WTC11 (cell line): ENCODE measurements at regions not wholly inside any gene's neighbourhood (a gene's known extent, or its start where the extent isn't known, plus 50 kb on each side); places are given as distances from the start of the nearest gene placed in this dataset.
"Not testable (repeated sequence)": the region's sequence is repeated elsewhere in the genome, so short reads cannot be mapped to it uniquely, and the experiment has no call there.

ENCODE experiments used
- ATAC-seq: fragments of 200-7000 bp; cut with Tn5 transposase; 2 replicates; pipeline ENCODE4 v1.10.0; 2021; ENCODE audit warnings: mild to moderate bottlenecking, moderate library complexity
- CTCF ChIA-PET: fragments of 300-600 bp; sonication (Branson Sonifier 250); formaldehyde crosslinking; loops from one replicate; lab custom pipeline; 2021; ENCODE audit warnings: antibody characterized with exemption; lab: Charles Lee
- POLR2A ChIA-PET: fragments of 350-600 bp; sonication (Branson Sonifier 250); formaldehyde crosslinking; loops from one replicate; lab custom pipeline; 2021; ENCODE audit warnings: antibody characterized with exemption; lab: Charles Lee
- DNase-seq: peaks from one replicate; pipeline ENCODE4 v3.0.0; 2021; ENCODE audit warnings: low spot score
- H3K27ac Mint-ChIP-seq: 2 replicates; pipeline ENCODE4 v1.8.0; 2021; ENCODE audit warnings: mixed read lengths
- H3K27me3 Mint-ChIP-seq: 2 replicates; pipeline ENCODE4 v1.8.0; 2021; ENCODE audit warnings: low read depth, mild to moderate bottlenecking, moderate library complexity, mixed read lengths
- H3K36me3 Mint-ChIP-seq: 2 replicates; pipeline ENCODE4 v1.8.0; 2021; ENCODE audit warnings: mixed read lengths
- H3K4me1 Mint-ChIP-seq: 2 replicates; pipeline ENCODE4 v1.8.0; 2022; ENCODE audit warnings: mixed read lengths
- H3K4me3 Mint-ChIP-seq: 2 replicates; pipeline ENCODE4 v1.8.0; 2021; ENCODE audit warnings: mild to moderate bottlenecking, moderate library complexity, mixed read lengths
- H3K9me3 Mint-ChIP-seq: 2 replicates; pipeline ENCODE4 v1.8.0; 2021; ENCODE audit warnings: mixed read lengths
- ATF1 ChIP-seq: sonication (generic); formaldehyde crosslinking; IDR thresholded peaks from 2 replicates; pipeline ENCODE4 v1.8.1; 2023; ENCODE audit warnings: mild to moderate bottlenecking, moderate library complexity, missing genetic modification reagents
- CTCF ChIP-seq: fragments of 200-600 bp; IDR thresholded peaks from 2 replicates; pipeline ENCODE4 v1.8.0; 2022; ENCODE audit warnings: antibody characterized with exemption
- GABPB1 ChIP-seq: sonication (generic); formaldehyde crosslinking; IDR thresholded peaks from 2 replicates; pipeline ENCODE4 v1.8.1; 2023; ENCODE audit warnings: mild to moderate bottlenecking, missing genetic modification reagents
- GRHL2 ChIP-seq: fragments of 250-450 bp; sonication (Bioruptor Pico); IDR thresholded peaks from 2 replicates; pipeline ENCODE4 v1.8.0; 2022; ENCODE audit warnings: mild to moderate bottlenecking, moderate library complexity; ENCODE audit not compliant: insufficient replicate concordance, severe bottlenecking
- IRF2 ChIP-seq: sonication (generic); formaldehyde crosslinking; IDR thresholded peaks from 2 replicates; pipeline ENCODE4 v1.8.0; 2022; ENCODE audit warnings: low read depth, missing genetic modification reagents, borderline replicate concordance
- JUN ChIP-seq: sonication (generic); formaldehyde crosslinking; IDR thresholded peaks from 2 replicates; pipeline ENCODE4 v1.8.0; 2023; ENCODE audit warnings: mild to moderate bottlenecking, missing genetic modification reagents
- KAT7 ChIP-seq: sonication (generic); formaldehyde crosslinking; IDR thresholded peaks from 2 replicates; pipeline ENCODE4 v1.8.1; 2023; ENCODE audit warnings: missing genetic modification reagents, mild to moderate bottlenecking, borderline replicate concordance
- MAX ChIP-seq: sonication (generic); formaldehyde crosslinking; IDR thresholded peaks from 2 replicates; pipeline ENCODE4 v1.8.0; 2022; ENCODE audit warnings: mild to moderate bottlenecking, missing genetic modification reagents
- NFATC4 ChIP-seq: fragments of 250-450 bp; sonication (Bioruptor Pico); IDR thresholded peaks from 2 replicates; pipeline ENCODE4 v1.9.0; 2021; ENCODE audit warnings: mild to moderate bottlenecking
- PRDM15 ChIP-seq: sonication (generic); formaldehyde crosslinking; IDR thresholded peaks from 2 replicates; pipeline ENCODE4 v1.8.0; 2022; ENCODE audit warnings: missing genetic modification reagents
- SMAD4 ChIP-seq: sonication (generic); formaldehyde crosslinking; IDR thresholded peaks from 2 replicates; pipeline ENCODE4 v1.8.0; 2022; ENCODE audit warnings: mild to moderate bottlenecking, missing genetic modification reagents
- TEAD1 ChIP-seq: sonication (generic); formaldehyde crosslinking; IDR thresholded peaks from 2 replicates; pipeline ENCODE4 v1.8.0; 2022; ENCODE audit warnings: mild to moderate bottlenecking, missing genetic modification reagents
- ZBTB43 ChIP-seq: sonication (generic); formaldehyde crosslinking; IDR thresholded peaks from 2 replicates; pipeline ENCODE4 v1.8.1; 2023; ENCODE audit warnings: mild to moderate bottlenecking, missing genetic modification reagents
- ZMAT4 ChIP-seq: fragments of 250-450 bp; sonication (Bioruptor Pico); IDR thresholded peaks from 2 replicates; pipeline ENCODE4 v1.9.0; 2021; ENCODE audit warnings: mild to moderate bottlenecking
- ZNF121 ChIP-seq: sonication (generic); formaldehyde crosslinking; IDR thresholded peaks from 2 replicates; pipeline ENCODE4 v1.8.0; 2023; ENCODE audit warnings: missing genetic modification reagents
- ZNF281 ChIP-seq: sonication (generic); formaldehyde crosslinking; IDR thresholded peaks from 2 replicates; pipeline ENCODE4 v1.8.0; 2023; ENCODE audit warnings: mild to moderate bottlenecking, missing genetic modification reagents
- ZNF317 ChIP-seq: sonication (generic); formaldehyde crosslinking; IDR thresholded peaks from 2 replicates; pipeline ENCODE4 v1.8.1; 2023; ENCODE audit warnings: low read depth, mild to moderate bottlenecking, moderate library complexity, missing genetic modification reagents, borderline replicate concordance

GRCh38 chr14:106663805-106664410 is 1137.5 kb downstream of the TMEM121 start:
- H3K4me1 Mint-ChIP-seq, H3K27me3 Mint-ChIP-seq, H3K4me3 Mint-ChIP-seq, POLR2A ChIA-PET, ATAC-seq, H3K27ac Mint-ChIP-seq: not testable (repeated sequence)
- CTCF ChIA-PET: interaction anchor here (0.6 to 1.2 kb wide), 2 partner anchors 167 to 1679 kb away, joined by 3 read pairs; no protein-coding TSS in a partner anchor
- TF ChIP-seq CTCF: peak; percentile 71
- peaks cover 73% of the 10 kb centered on the region for H3K9me3 Mint-ChIP-seq
- peak; percentile 36 for DNase-seq
- H3K36me3 Mint-ChIP-seq: peaks cover 71% of the 10 kb centered on the region

GRCh38 chr14:106665814-106666213 is 1139.4 kb downstream of the TMEM121 start:
- ChIA-PET CTCF (no interaction called here), POLR2A (no interaction called here)
- Mint-ChIP-seq H3K36me3 (peaks cover 63% of the 10 kb centered on the region), H3K9me3 (peaks cover 73% of the 10 kb centered on the region), H3K4me3 (no peak overlapping the region), H3K27ac (no peak overlapping the region), H3K4me1 (no peaks in the 10 kb centered on the region), H3K27me3 (peaks cover 12% of the 10 kb centered on the region)
- ATAC-seq (no peak), DNase-seq (no peak)
- TF ChIP-seq ZMAT4 (CRISPR knock-in tag) (no peak), ZNF317 (CRISPR knock-in tag) (no peak), ZBTB43 (CRISPR knock-in tag) (no peak), ZNF121 (CRISPR knock-in tag) (no peak), MAX (CRISPR knock-in tag) (no peak), GRHL2 (CRISPR knock-in tag) (no peak), TEAD1 (no peak), PRDM15 (CRISPR knock-in tag) (no peak), SMAD4 (CRISPR knock-in tag) (no peak), JUN (CRISPR knock-in tag) (no peak)

- ChIA-PET POLR2A (no interaction called here), CTCF (no interaction called here)
- DNase-seq (no peak), ATAC-seq (no peak)
- Mint-ChIP-seq H3K27me3 (peaks cover 12% of the 10 kb centered on the region), H3K27ac (no peak overlapping the region), H3K4me3 (no peak overlapping the region), H3K36me3 (peaks cover 63% of the 10 kb centered on the region), H3K9me3 (peaks cover 74% of the 10 kb centered on the region), H3K4me1 (no peaks in the 10 kb centered on the region)
- TF ChIP-seq ZNF281 (no peak), KAT7 (CRISPR knock-in tag) (no peak), NFATC4 (CRISPR knock-in tag) (no peak), GABPB1 (CRISPR knock-in tag) (no peak), IRF2 (CRISPR knock-in tag) (no peak), ATF1 (CRISPR knock-in tag) (no peak)
These were observed 1140.0 kb downstream of the TMEM121 start for GRCh38 chr14:106666341-106666740.
